Erythroblast (primary cell): ENCODE measurements at regions not wholly inside any gene's neighbourhood (a gene's known extent, or its start where the extent isn't known, plus 50 kb on each side); places are given as distances from the start of the nearest gene placed in this dataset.

Experiments used
- GATA1 ChIP-seq: IDR thresholded peaks from 2 replicates; pipeline ENCODE4 v1.6.1; 2011; ENCODE audit warnings: low read depth, mild to moderate bottlenecking, control low read depth, low read length, moderate library complexity
- POLR2A ChIP-seq: IDR thresholded peaks from 2 replicates; pipeline ENCODE4 v1.6.1; 2011; ENCODE audit warnings: mild to moderate bottlenecking, low read length

- no peak for TF ChIP-seq POLR2A
- TF ChIP-seq GATA1 = no peak
Measured at GRCh38 chr13:54402495-54402894, 1373.9 kb downstream of the OLFM4 start.
